H1 (cell line): ENCODE measurements at regions not wholly inside any gene's neighbourhood (a gene's known extent, or its start where the extent isn't known, plus 50 kb on each side); places are given as distances from the start of the nearest gene placed in this dataset.

Source experiments
- CTCF ChIA-PET: fragments of 300-600 bp; sonication (Branson Sonifier 250); formaldehyde crosslinking; loops from one replicate; lab custom pipeline; 2021; ENCODE audit not compliant: partially characterized antibody; lab: Charles Lee
- POLR2A ChIA-PET: fragments of 300-600 bp; sonication (Branson Sonifier 250); formaldehyde crosslinking; loops from one replicate; lab custom pipeline; 2021; ENCODE audit warnings: inconsistent platforms; ENCODE audit not compliant: partially characterized antibody; lab: Charles Lee
- DNase-seq, 2 experiments: peaks; one replicate each; pipeline versions ENCODE4 v3.0.0 to v3.0.0-alpha.2; 2010 to 2022; ENCODE audit warnings: low spot score in 2 of 2, low read depth in 1 of 2, mixed read lengths in 1 of 2
- FAIRE-seq: peaks from 2 replicates; lab custom pipeline; 2011; peaks lifted over from hg19 to GRCh38; lab: Jason Lieb, UNC
- H2AFZ ChIP-seq: 2 replicates; pipeline ENCODE4 v1.8.1; 2012; ENCODE audit warnings: low read length, inconsistent platforms
- H2AK5ac ChIP-seq: 2 replicates; pipeline ENCODE4 v1.6.1; 2013; ENCODE audit warnings: low read depth, low read length
- H2BK120ac ChIP-seq: replicated peaks from 2 replicates; pipeline ENCODE3; 2013; ENCODE audit warnings: low read depth, low read length, inconsistent platforms
- H2BK12ac ChIP-seq: 2 replicates; pipeline ENCODE4 v1.6.1; 2013; ENCODE audit warnings: low read depth, low read length
- H2BK15ac ChIP-seq: 2 replicates; pipeline ENCODE4 v1.6.1; 2013; ENCODE audit warnings: low read length
- H2BK20ac ChIP-seq: 2 replicates; pipeline ENCODE4 v1.6.1; 2013; ENCODE audit warnings: low read length
- H2BK5ac ChIP-seq: 2 replicates; pipeline ENCODE4 v1.6.1; 2013; ENCODE audit warnings: low read depth, low read length
- H3K14ac ChIP-seq: 2 replicates; pipeline ENCODE4 v1.6.1; 2013; ENCODE audit warnings: inconsistent platforms; ENCODE audit not compliant: insufficient read length
- H3K18ac ChIP-seq: 2 replicates; pipeline ENCODE4 v1.6.1; 2013; ENCODE audit warnings: low read length; ENCODE audit errors: extremely low read depth
- H3K23ac ChIP-seq: 2 replicates; pipeline ENCODE4 v1.6.1; 2013; ENCODE audit warnings: inconsistent platforms; ENCODE audit not compliant: insufficient read length
- H3K23me2 ChIP-seq: 2 replicates; pipeline ENCODE4 v1.6.1; 2013; ENCODE audit warnings: low read depth, low read length
- H3K27ac ChIP-seq: 2 replicates; pipeline ENCODE4 v1.6.1; 2011; ENCODE audit warnings: low read depth, low read length, inconsistent platforms
- H3K27me3 ChIP-seq, 4 experiments: replicated peaks in 1 of 4; 1 replicate in 1 of 4; 2 replicates in 3 of 4; pipeline versions ENCODE4 v1.6.1 to v1.8.1; 2011 to 2013; ENCODE audit warnings: low read length in 3 of 4, mild to moderate bottlenecking in 3 of 4, inconsistent platforms in 2 of 4, mixed read lengths in 2 of 4, moderate library complexity in 1 of 4; ENCODE audit not compliant: control insufficient read depth in 3 of 4, insufficient read depth in 3 of 4; ENCODE audit errors: extremely low read depth in 1 of 4
- H3K36me3 ChIP-seq, 4 experiments: 2 replicates each; pipeline versions ENCODE4 v1.6.1 to v1.8.1; 2011 to 2013; ENCODE audit warnings: mild to moderate bottlenecking in 4 of 4, low read length in 3 of 4, moderate library complexity in 2 of 4, control low read depth in 1 of 4, inconsistent platforms in 1 of 4; ENCODE audit not compliant: insufficient read depth in 4 of 4, control insufficient read depth in 2 of 4
- H3K4ac ChIP-seq: replicated peaks from 2 replicates; pipeline ENCODE3; 2013; ENCODE audit warnings: low read length, low read depth, mixed read lengths, inconsistent platforms; ENCODE audit not compliant: insufficient read length
- H3K4me1 ChIP-seq, 4 experiments: replicated peaks in 1 of 4; 1 replicate in 1 of 4; 2 replicates in 3 of 4; pipeline versions ENCODE4 v1.6.1 to v1.8.1; 2011 to 2013; ENCODE audit warnings: low read length in 3 of 4, inconsistent platforms in 2 of 4, mixed read lengths in 1 of 4; ENCODE audit not compliant: insufficient read depth in 4 of 4, control insufficient read depth in 3 of 4
- H3K4me2 ChIP-seq, 2 experiments: 2 replicates each; pipeline versions ENCODE4 v1.6.1 to v1.8.1; 2011 to 2013; ENCODE audit warnings: low read depth in 2 of 2, low read length in 2 of 2, control low read depth in 1 of 2, inconsistent platforms in 1 of 2, mild to moderate bottlenecking in 1 of 2; ENCODE audit not compliant: insufficient read depth in 1 of 2
- H3K4me3 ChIP-seq, 4 experiments: fragments of 200-600, 300-600 bp in 1 of 4; sonication (generic), shearing (Covaris generic), sonication (Bioruptor Twin) in 1 of 4; 2 replicates each; pipeline versions ENCODE4 v1.5.1 to v1.8.1; 2011 to 2016; ENCODE audit warnings: low read length in 4 of 4, low read depth in 3 of 4, control low read depth in 2 of 4, inconsistent platforms in 2 of 4, mild to moderate bottlenecking in 2 of 4, mixed read lengths in 1 of 4, moderate library complexity in 1 of 4; ENCODE audit not compliant: insufficient read depth in 2 of 4; ENCODE audit errors: extremely low read depth in 1 of 4
- H3K56ac ChIP-seq: replicated peaks from 2 replicates; pipeline ENCODE3; 2013; ENCODE audit warnings: low read depth, mild to moderate bottlenecking, mixed read lengths, low read length, inconsistent platforms; ENCODE audit not compliant: insufficient read length
- H3K79me1 ChIP-seq: 2 replicates; pipeline ENCODE4 v1.6.1; 2013; ENCODE audit warnings: low read depth, low read length, control low read depth
- H3K79me2 ChIP-seq, 2 experiments: 2 replicates each; pipeline versions ENCODE4 v1.6.1 to v1.8.1; 2012 to 2013; ENCODE audit warnings: low read length in 2 of 2, mild to moderate bottlenecking in 2 of 2, inconsistent platforms in 1 of 2; ENCODE audit not compliant: insufficient read depth in 2 of 2, control insufficient read depth in 1 of 2
- H3K9ac ChIP-seq, 4 experiments: replicated peaks in 1 of 4; 1 replicate in 1 of 4; 2 replicates in 3 of 4; pipeline versions ENCODE4 v1.6.1 to v1.8.1; 2011 to 2013; ENCODE audit warnings: low read depth in 3 of 4, low read length in 3 of 4, control low read depth in 2 of 4, mild to moderate bottlenecking in 2 of 4, moderate library complexity in 2 of 4, inconsistent platforms in 1 of 4; ENCODE audit errors: extremely low read depth in 1 of 4
- H3K9me3 ChIP-seq, 2 experiments: 2 replicates each; pipeline versions ENCODE4 v1.6.1 to v1.8.1; 2012 to 2013; ENCODE audit warnings: mild to moderate bottlenecking in 2 of 2, moderate library complexity in 2 of 2, control low read depth in 1 of 2, inconsistent platforms in 1 of 2, low read depth in 1 of 2, low read length in 1 of 2, mixed read lengths in 1 of 2; ENCODE audit not compliant: insufficient read depth in 2 of 2
- H4K20me1 ChIP-seq, 2 experiments: replicated peaks in 1 of 2; 2 replicates each; pipeline versions ENCODE3 to v1.8.1; 2011 to 2013; ENCODE audit warnings: inconsistent platforms in 2 of 2, low read length in 2 of 2, mild to moderate bottlenecking in 1 of 2; ENCODE audit not compliant: insufficient read depth in 2 of 2, control insufficient read depth in 1 of 2
- H4K5ac ChIP-seq: 2 replicates; pipeline ENCODE4 v1.6.1; 2013; ENCODE audit warnings: low read length, low read depth, mixed read lengths, inconsistent platforms; ENCODE audit not compliant: insufficient read length
- H4K8ac ChIP-seq: 2 replicates; pipeline ENCODE4 v1.8.0; 2013; ENCODE audit warnings: mild to moderate bottlenecking, moderate library complexity, low read length, inconsistent platforms; ENCODE audit not compliant: insufficient read depth; ENCODE audit errors: extremely low read depth
- H4K91ac ChIP-seq: replicated peaks from 2 replicates; pipeline ENCODE3; 2013; ENCODE audit warnings: low read length, mixed read lengths, inconsistent platforms; ENCODE audit not compliant: insufficient read length
- CREB1 ChIP-seq: IDR thresholded peaks from 2 replicates; pipeline ENCODE4 v1.6.1; 2012; ENCODE audit warnings: inconsistent platforms
- WGBS, 2 experiments: shearing (Covaris generic) in 1 of 2; methylation state at CpG; one replicate each; pipeline versions ENCODE4 v1.1.6 to v1.1.7; 2013 to 2015; ENCODE audit warnings: low lambda C conversion rate in 2 of 2, mixed read lengths in 2 of 2, inconsistent platforms in 1 of 2, low coverage in 1 of 2, missing lambda C conversion rate in 1 of 2; ENCODE audit not compliant: insufficient replicate concordance in 2 of 2, insufficient coverage in 1 of 2, insufficient read length in 1 of 2; ENCODE audit errors: extremely low coverage in 1 of 2, missing lambda C conversion rate in 1 of 2; 5-methylcytosine and 5-hydroxymethylcytosine counted together

DNA sequence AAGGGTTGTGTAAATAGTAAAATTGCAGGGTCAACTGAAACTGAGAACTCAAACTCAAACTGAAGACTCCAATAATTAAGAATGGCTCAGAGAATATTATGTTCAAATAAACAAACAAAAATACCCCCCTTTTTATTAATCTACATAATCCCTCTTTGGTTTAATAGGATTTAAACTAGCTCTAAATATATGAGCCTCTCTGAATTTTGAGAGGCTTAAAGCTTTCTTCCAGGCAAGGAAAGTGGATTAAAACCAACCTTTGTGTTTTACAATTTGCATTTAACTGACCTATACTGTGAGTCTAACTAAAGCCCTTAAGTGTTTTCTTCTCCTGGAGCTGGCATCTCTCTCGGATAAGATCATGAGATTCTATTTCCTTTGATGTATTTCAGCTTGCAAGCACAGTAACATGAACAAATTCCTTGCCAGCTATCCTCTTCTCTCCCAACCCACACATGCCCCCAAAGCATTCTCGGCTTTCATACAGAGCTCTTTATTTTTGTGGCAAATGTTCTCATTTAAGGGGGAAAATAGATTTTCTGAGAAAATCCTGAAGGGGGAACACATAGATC is 1310.8 kb upstream of the AGA start:
- Histone ChIP-seq H2AFZ (no peak overlapping the region), H4K8ac (no peak overlapping the region), H3K9me3 (no peaks in the 10 kb centered on the region), H2BK120ac (no peak overlapping the region), H3K4me2 (peak overlapping the region in 1 of 2 experiments; percentile 12; a peak in 1 of 4 replicates), H2AK5ac (no peak overlapping the region), H3K4ac (no peak overlapping the region), H4K20me1 (no peaks in the 10 kb centered on the region), H2BK12ac (no peak overlapping the region), H3K18ac (no peak overlapping the region), H3K9ac (no peak overlapping the region), H3K23ac (no peak overlapping the region), H3K79me2 (no peaks in the 10 kb centered on the region), H2BK15ac (no peak overlapping the region), H3K14ac (no peak overlapping the region), H3K4me3 (no peak overlapping the region), H2BK20ac (no peak overlapping the region), H3K56ac (no peak overlapping the region), H3K36me3 (no peaks in the 10 kb centered on the region; a peak in 1 of 8 replicates), H3K23me2 (no peaks in the 10 kb centered on the region), H3K4me1 (peaks cover 0 to 3% (median 0%) of the 10 kb centered on the region in 4 experiments; a peak in 2 of 7 replicates), H2BK5ac (no peak overlapping the region), H4K91ac (no peak overlapping the region), H3K79me1 (no peaks in the 10 kb centered on the region), H4K5ac (no peak overlapping the region), H3K27ac (no peak overlapping the region), H3K27me3 (no peaks in the 10 kb centered on the region)
- WGBS, 2 experiments, result 49% methylated on average over 2 of the region's 2 CpGs; no CpG with 5 or more reads in 1 of the 2 experiments
- ChIA-PET POLR2A (no interaction called here), CTCF (no interaction called here)
- FAIRE-seq (peak; percentile 87), DNase-seq (no peak)
- TF ChIP-seq CREB1, result no peak
